ENCODE measurements at regions not wholly inside any gene's neighbourhood (a gene's known extent, or its start where the extent isn't known, plus 50 kb on each side); places are given as distances from the start of the nearest gene placed in this dataset.

- DNase-seq: peak; percentile 86
Measured at GRCh38 chr1:108050158-108050557, 85.2 kb upstream of the VAV3 start.

GRCh38 chr1:108049178-108049819 is 84.3 kb upstream of the VAV3 start:
- peak; percentile 86 for DNase-seq

- no peak for DNase-seq
Measured at GRCh38 chr1:108048301-108049177, 83.6 kb upstream of the VAV3 start.

- DNase-seq: no peak
Measured at GRCh38 chr1:108047085-108047484, 82.1 kb upstream of the VAV3 start.

GRCh38 chr1:108046026-108046425 is 81.0 kb upstream of the VAV3 start:
- DNase-seq: no peak

- peak; percentile 46 for DNase-seq
Measured at GRCh38 chr1:108045460-108045859, 80.5 kb upstream of the VAV3 start.

GRCh38 chr1:108044318-108044717 is 79.3 kb upstream of the VAV3 start:
- no peak for DNase-seq

GRCh38 chr1:108043707-108044106 is 78.7 kb upstream of the VAV3 start:
- peak; percentile 92 for DNase-seq

- DNase-seq: no peak
Measured at GRCh38 chr1:108042610-108043009, 77.6 kb upstream of the VAV3 start.

- peak; percentile 37 for DNase-seq
Measured at GRCh38 chr1:108041360-108042142, 76.6 kb upstream of the VAV3 start.

GRCh38 chr1:108038653-108039236 is 73.8 kb upstream of the VAV3 start:
- no peak for DNase-seq

GRCh38 chr1:108036796-108037562 is 72.0 kb upstream of the VAV3 start:
- DNase-seq: no peak

- no peak for DNase-seq
Measured at GRCh38 chr1:108034396-108034795, 69.4 kb upstream of the VAV3 start.

GRCh38 chr1:108033550-108033951 is 68.6 kb upstream of the VAV3 start:
- DNase-seq: no peak

GRCh38 chr1:108028841-108029388 is 63.9 kb upstream of the VAV3 start:
- DNase-seq: peak; percentile 69

GRCh38 chr1:108027389-108027788 is 62.4 kb upstream of the VAV3 start:
- DNase-seq: no peak

GRCh38 chr1:108017698-108018097 is 52.7 kb upstream of the VAV3 start:
- no peak for DNase-seq

- peak; percentile 98 for DNase-seq
Measured at GRCh38 chr1:108016451-108016920, 51.5 kb upstream of the VAV3 start.
